ENCODE measurements at regions not wholly inside any gene's neighbourhood (a gene's known extent, or its start where the extent isn't known, plus 50 kb on each side); places are given as distances from the start of the nearest gene placed in this dataset.
"Not testable (repeated sequence)": the region's sequence is repeated elsewhere in the genome, so short reads cannot be mapped to it uniquely, and the experiment has no call there.

DNA sequence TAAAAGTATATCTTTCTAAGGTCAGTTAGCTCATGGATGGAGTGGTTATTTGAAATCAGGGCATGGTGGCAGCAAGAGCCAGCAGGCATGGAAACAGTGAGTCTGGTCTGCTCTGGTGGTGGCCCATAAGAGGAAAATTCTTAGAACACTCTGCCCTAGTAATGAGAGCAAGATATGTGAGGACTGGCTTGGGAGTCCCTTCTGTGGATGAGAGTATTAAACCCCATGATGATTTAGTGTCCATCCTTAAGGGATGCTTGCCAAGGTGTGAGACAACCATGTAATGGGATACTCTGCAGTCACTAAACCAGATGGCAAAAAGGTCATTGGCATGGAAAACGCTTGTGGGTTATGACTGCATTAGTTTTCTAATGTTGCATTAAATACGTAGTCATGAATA, 269.9 kb downstream of the BCL2L11 start:
- TF ChIP-seq CTCF (conservative IDR thresholded peaks at IDR 0.05; ENCODE audit: low read length); EZH2phosphoT487 (IDR thresholded peaks at IDR 0.05; ENCODE audit: borderline replicate concordance): not testable (repeated sequence)
